ENCODE measurements at regions not wholly inside any gene's neighbourhood (a gene's known extent, or its start where the extent isn't known, plus 50 kb on each side); places are given as distances from the start of the nearest gene placed in this dataset.

- no peak for TF ChIP-seq CTCF (IDR thresholded peaks at IDR 0.05; ENCODE audit: extremely low read depth in 1 of 2, insufficient read depth in 1 of 2, low read depth in 1 of 2, low read length in 2 of 2)
- no peak for TF ChIP-seq POLR2A (IDR thresholded peaks at IDR 0.05; ENCODE audit: low read depth, low read length)
- TF ChIP-seq POLR2AphosphoS5 (IDR thresholded peaks at IDR 0.05; ENCODE audit: insufficient read depth, low read depth, low read length), result no peak
- TF ChIP-seq EZH2 (IDR thresholded peaks at IDR 0.05; ENCODE audit: borderline replicate concordance, low read depth, low read length, severe bottlenecking), result no peak
- TF ChIP-seq MYC (IDR thresholded peaks at IDR 0.05; ENCODE audit: low read depth, low read length), result no peak
Observed at GRCh38 chr2:11891028-11891427, 144.6 kb downstream of the LPIN1 start.

All from endothelial cell of umbilical vein (primary cell).